Myocyte (in vitro differentiated cells): ENCODE measurements at regions not wholly inside any gene's neighbourhood (a gene's known extent, or its start where the extent isn't known, plus 50 kb on each side); places are given as distances from the start of the nearest gene placed in this dataset.

Source experiments
- DNase-seq: peaks from one replicate; pipeline ENCODE4 v3.0.0-alpha.2; 2012; ENCODE audit warnings: low read depth

- peak; percentile 60 for DNase-seq
Measured at GRCh38 chr2:200252265-200253067, 54.0 kb upstream of the SPATS2L start.

- peak; percentile 30 for DNase-seq
Measured at GRCh38 chr2:200253639-200254038, 52.9 kb upstream of the SPATS2L start.

GRCh38 chr2:200254773-200255172 lies 51.7 kb upstream of the SPATS2L start:
- no peak for DNase-seq

GRCh38 chr2:200255549-200255948 lies 50.9 kb upstream of the SPATS2L start:
- DNase-seq: peak; percentile 54
